Gastroesophageal sphincter (tissue), 3 donors: ENCODE measurements at regions not wholly inside any gene's neighbourhood (a gene's known extent, or its start where the extent isn't known, plus 50 kb on each side); places are given as distances from the start of the nearest gene placed in this dataset.
"Not testable (repeated sequence)": the region's sequence is repeated elsewhere in the genome, so short reads cannot be mapped to it uniquely, and the experiment has no call there.

ENCODE experiments used
- CTCF ChIP-seq, 4 experiments: fragments of 200-600 bp in 2 of 4; fragments of 450-650 bp in 2 of 4; sonication (generic) in 1 of 4; IDR thresholded peaks; one replicate each; pipeline ENCODE4 v1.5.1; 2017 to 2019; ENCODE audit warnings: antibody characterized with exemption in 4 of 4, mild to moderate bottlenecking in 2 of 4, moderate library complexity in 2 of 4
- POLR2A ChIP-seq, 2 donors: fragments of 450-650 bp; IDR thresholded peaks; one replicate each; pipeline ENCODE4 v1.6.1; 2017; ENCODE audit warnings: antibody characterized with exemption in 2 of 2, mild to moderate bottlenecking in 2 of 2, moderate library complexity in 1 of 2
- POLR2AphosphoS5 ChIP-seq: sonication (generic); formaldehyde crosslinking; IDR thresholded peaks from one replicate; pipeline ENCODE4 v1.6.1; 2017; ENCODE audit warnings: antibody characterized with exemption

- TF ChIP-seq CTCF (IDR thresholded peaks at IDR 0.05); POLR2A (IDR thresholded peaks at IDR 0.05); POLR2AphosphoS5: not testable (repeated sequence)
These were observed 362.7 kb downstream of the ACTR3B start for GRCh38 chr7:153122255-153122654.
